ENCODE measurements at regions not wholly inside any gene's neighbourhood (a gene's known extent, or its start where the extent isn't known, plus 50 kb on each side); places are given as distances from the start of the nearest gene placed in this dataset.

DNA sequence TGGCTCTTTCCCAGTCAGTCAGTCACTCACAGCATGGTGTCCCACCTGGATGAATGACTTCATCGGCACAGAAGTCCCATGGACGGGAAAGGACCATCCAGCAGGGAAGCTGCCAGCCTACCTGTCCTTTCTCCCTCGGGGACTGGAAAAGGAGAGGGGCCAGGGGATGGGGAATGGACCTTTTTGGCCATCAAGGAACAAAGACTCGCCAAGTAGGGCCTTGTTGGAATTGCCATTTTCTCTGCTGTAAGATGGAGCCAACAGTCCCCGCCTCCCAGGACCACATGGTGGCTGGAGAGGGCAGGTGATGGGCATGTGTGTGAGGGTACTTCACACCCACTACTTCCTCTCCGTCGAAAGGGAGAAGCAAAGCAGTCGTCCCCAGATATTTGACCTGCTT, 67.8 kb upstream of the LHX1 start:
- DNase-seq = no peak

DNA sequence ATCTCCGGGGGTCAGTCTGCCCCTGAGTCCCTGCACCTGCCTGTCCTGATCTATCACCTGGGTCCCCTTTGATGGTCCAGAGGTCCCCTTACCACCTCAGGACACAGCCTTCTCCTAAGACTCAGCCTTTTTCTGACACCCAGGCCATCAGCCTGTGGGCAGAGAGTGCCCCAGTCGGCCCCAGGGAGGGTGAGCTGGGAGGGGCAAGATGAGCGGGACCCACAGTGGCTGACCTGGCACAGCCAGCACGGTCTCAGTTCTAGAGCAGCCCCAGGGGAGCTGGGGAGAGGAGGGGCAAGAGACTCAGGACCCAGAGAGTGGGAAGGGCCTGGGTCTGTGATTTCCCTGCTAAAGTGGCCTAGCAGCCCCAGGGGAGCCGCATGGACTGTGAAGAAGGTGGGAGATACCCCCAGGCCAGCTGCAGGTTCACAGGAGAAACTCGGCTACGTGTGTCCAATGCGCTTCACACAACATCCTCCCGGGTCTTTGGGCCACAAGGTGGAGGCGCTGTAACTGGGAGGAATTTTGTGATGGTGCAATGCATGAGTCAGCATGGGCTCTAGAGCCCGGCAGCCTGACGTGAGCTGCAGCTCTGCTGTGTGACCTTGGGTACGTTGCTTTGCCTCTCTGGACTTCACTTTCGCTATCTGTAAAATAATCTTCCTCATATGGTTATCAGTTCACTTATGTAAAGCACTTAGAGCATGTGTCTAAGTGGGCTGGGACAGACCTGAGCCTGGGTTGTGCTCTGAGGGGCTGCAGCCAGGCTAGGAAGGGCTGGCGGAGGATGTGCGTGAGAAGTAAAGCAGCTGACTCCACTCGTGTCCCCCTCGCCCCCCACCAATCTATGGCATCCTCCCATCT, 67.2 kb upstream of the LHX1 start:
- DNase-seq = no peak

DNA sequence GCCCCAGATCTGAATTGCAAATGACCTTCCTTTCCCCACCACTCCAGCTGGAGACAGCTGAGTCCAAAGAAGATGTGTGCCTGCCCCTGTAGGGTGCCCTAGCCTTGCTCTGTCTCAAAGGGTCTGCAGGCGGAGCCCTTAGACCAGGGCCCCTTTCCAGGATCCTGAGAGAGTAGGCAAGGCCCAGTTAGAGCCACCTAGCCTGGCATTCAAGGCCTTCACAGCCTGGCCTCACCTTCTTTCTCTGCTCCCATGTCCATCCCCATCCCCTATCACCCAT, 66.6 kb upstream of the LHX1 start:
- DNase-seq = no peak

DNA sequence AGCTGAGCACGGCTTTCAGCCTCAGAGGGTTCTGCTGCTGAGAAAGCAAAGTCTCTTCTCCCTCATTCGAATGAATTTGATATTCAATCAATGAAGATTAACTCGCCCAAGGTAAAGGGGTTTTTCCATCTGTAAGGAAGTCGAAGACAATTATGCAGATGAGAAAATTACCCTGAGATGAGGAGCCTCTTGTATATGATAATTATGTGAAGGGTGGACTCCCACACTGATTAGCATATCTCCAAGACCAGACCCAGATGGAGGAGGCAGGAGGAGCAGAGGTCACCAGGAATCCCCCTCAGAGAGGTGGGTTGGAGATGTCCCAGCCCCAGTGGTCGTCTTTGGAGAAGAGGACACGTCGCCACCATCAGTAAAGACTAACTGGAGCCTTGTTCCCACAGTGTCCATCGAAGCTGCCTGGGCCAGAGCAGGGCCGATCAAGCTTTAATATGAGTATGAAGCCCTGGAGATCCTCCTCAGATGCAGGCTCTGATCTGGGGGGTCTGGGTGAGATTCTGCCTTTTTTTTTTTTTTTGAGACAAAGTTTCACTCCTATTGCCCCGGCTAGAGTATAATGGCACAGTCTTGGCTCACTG, 61.5 kb upstream of the LHX1 start:
- no peak for DNase-seq

DNA sequence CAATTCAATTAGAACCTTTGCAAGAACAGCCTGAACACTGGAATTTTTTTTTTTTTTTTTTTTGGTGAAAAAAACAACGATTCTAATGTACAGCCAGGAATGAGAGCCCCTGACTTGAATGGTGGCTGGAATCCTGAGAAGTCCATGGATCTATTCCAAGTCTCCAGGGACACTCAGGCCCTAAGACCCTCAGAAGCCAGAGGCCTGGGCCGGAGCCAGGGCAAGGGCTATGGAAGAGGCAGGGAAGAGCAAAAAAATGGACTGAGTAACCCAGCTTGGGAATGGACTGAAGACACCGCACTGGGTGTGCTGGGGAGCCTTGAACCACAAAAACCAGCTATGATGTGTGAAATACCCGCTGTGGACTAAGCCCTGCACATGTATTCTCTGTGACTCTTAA, 60.3 kb upstream of the LHX1 start:
- DNase-seq = no peak

DNA sequence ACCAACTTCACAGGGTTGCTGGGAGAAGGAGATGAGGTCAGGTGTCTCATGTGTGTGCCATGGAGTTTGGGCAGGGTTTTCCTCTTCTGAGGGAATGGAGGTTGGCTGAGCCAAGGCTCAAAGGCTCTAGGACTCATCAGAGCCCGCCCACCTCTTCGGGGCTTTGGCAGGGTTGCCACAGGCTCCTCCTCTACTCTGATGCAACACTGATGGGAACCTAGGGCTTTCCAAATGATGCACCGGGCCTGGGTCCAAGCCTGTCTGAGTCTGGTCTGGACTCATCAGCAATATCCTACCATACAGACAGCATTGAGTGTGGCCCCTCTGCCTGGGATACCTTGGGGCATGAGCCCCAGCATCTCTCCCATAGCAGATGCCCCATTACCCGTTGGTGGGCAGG, 59.5 kb upstream of the LHX1 start:
- DNase-seq = no peak

DNA sequence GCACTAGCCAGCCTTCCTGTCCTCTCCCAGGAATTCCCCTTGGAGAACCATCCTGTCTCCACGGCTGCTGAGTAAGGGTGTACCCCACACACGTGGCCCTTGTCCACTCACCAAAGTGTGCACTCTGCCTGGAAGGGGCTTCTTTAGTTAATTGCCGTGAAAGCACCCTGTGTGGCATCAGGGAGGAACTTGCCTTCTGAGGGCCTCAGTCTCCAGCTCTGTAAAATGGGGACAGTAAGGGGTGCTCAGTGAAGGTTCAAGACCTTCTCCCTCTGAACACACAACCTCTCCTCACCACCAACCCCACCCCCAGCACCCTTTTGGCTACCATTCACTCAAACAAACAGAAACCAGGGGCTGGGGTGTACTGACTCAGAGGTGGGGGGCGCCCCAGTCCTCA, 59.1 kb upstream of the LHX1 start:
- DNase-seq = no peak

DNA sequence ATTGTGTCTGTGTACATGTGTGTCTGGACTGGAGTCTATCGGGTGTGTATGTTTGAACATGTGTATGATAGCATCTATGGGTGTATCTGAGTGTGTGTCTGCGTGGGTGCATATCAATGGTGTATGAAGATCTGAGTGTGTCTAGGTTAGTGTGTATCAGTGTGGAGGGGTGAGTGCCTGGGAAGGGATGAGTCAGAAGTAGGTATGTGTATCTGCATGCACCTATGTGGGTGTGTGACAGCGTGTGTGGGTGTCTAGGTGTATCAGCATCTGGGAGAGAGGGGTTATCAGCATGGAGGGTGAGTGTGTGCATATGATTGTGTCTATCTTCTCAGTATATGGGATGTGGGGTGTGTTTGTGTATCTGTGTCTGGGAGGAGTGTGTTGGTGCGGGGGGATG, 58.2 kb upstream of the LHX1 start:
- no peak for DNase-seq

DNA sequence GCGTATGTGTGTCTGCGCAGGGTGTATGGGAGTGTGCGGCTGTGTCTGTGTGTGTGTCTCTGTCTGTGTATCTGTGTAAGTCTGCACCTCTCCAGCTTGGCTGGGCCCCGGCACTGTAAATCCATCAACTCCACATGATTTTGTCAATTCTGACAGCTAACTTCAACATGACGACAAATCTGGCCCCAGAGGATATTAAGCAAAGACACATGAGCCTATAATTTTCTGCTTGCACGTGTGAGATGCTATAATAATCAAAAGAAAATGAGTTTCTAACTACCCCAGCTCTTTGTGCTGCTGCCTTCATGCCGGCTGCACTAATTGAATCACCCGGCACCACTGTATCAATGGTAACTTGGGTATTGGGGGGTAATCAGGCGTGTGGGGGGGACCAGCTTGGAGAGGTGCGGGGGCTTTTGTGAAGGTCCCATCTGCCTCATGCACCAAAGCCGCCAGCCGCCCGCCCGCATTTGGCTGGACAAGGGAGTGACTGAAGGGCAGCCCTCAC, 57.6 kb upstream of the LHX1 start:
- DNase-seq = no peak

DNA sequence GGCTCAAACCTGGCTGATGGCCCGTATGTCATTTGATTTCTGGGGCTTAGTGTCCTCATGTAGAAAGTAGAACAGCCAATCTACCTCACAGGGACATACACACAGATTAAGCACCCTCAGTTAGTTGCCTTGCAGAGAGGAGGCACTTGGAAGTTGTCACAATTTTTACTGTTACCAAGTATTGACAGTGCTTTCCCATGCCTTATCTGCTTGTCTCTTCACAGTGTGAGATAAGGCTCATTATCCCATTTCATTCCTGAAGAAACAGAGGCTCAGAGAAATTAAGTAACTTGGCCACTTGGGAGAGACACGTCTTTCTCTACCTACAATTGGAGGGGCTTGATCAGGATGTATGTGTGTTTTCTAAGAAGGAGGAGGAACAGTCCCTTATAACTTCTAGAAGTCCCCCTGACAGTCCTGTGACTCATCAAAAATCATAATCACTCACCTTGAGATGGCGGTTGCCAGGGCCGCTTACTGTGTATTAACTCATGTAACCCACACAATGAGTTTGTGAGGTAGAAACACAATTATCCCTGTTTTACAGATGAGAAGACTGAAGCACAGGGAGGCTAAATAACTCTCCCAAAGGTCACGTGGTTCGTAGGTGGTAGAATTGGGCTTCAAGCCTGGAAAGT, 56.9 kb upstream of the LHX1 start:
- DNase-seq = no peak

DNA sequence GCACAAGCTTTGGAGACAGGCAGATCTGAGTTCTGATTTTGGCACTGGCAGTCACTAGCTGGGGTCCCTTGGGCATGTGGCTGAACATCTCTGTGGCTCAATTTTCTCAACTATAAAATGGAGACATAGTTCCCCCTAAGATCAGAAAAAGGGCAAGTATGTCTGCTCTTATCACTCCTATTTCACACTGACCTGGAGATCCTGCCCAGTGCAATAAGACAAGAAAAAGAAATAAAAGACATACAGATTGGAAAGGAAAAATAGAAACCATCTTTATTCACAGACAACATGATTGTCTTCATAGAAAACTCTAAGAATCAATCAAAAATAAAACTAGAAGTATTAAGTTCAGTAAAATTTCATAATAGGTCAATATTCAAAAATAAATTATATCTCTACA, 56.0 kb upstream of the LHX1 start:
- DNase-seq = no peak

DNA sequence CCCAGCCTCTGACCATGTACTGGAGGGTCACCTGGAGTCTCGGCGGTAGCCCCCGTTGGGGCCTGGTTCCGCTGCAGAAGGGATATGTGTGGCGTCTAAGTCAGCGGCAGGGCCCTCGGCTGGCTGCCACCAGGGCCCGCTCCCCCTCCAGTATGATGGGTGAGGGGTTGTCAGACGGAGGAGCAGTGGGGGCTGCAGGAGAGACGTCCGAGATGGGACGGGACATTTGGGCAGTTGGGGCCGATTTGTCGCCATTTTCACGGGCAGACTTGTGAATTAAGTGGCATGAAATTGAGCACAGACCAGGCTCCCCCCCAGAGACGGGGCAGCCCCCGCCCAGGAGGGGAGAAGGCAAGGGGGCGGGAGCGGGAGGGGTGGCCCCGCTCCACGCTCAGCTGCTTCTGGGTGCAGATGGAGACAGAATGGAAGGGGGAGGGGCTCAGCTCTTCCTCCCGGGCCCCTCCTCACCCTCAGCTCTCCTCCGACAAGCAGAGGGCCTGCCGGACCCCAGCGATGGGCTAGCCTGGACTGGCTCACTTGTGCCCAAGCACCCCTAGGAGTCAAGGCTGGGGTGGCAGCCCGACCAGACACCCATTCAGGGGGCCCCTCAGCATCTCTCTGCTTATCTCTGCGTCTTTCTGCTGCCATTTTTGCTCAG, 52.7 kb upstream of the LHX1 start:
- DNase-seq = no peak

DNA sequence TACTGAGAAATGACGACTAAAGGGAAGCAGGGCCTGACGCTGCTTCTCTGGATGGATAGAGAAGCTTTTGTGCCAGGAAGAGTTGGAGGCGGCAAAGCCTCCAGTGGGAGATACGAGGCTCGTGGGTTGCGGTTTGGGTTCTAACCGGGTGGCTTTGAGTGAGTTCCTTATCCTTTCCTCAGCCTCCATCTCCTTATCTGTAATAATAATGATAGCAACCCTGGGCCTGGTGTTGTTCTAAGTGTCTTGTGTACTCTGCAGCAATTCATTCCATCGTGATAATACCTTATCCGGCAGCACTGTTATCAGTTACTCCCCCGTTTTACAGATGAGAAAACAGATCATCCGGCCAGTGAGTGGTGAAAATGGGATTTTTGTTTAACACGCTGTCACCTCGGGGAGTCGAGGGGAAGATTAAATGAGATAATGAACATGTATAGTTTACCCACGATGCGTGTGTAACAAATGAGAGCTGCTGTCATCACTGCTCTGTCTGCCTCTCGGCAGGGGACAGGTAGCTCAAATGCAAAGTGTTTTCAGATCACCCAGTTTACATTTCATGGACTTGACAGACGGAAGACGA, 52.0 kb upstream of the LHX1 start:
- no peak for DNase-seq

DNA sequence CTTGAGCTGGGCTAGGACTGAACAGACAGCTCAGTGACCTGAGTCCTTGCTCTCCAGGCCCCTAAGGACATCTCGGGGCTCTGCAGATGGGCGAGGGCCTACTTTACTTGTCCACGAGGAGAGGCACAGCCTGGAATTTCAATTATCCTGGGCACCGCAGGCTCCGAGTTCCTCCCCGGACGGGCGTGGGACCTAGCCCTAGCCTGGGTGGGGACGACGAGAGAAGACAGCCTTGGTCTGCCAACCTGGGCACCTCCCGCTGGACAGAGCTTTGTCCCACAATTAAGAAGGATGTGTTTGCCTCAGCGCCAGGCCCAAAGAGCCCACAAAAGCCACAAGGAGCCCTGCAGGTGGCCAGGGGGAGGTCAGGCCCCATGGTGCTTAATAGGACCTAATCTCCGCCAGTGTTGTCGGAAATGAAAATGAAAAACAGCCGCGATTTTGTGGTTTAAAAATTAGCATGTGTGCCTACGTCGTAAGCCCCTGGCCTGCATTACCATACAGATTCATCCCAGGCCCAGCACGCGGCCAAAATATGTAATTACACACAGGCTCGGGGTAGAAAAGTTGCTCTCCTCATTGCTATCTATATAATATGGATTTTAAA, 51.4 kb upstream of the LHX1 start:
- DNase-seq = no peak

Measured in AML-193 (cell line).